AG10803 (cell line): ENCODE measurements at regions not wholly inside any gene's neighbourhood (a gene's known extent, or its start where the extent isn't known, plus 50 kb on each side); places are given as distances from the start of the nearest gene placed in this dataset.
"Not testable (repeated sequence)": the region's sequence is repeated elsewhere in the genome, so short reads cannot be mapped to it uniquely, and the experiment has no call there.

ENCODE experiments used
- DNase-seq: peaks from one replicate; pipeline ENCODE4 v3.0.0; 2010; ENCODE audit warnings: low read depth
- H3K4me3 ChIP-seq: 2 replicates; pipeline ENCODE4 v1.5.1; 2011; ENCODE audit warnings: mild to moderate bottlenecking, low read length, control low read depth
- CTCF ChIP-seq: conservative IDR thresholded peaks from 2 replicates; pipeline ENCODE4 v1.5.1; 2011; ENCODE audit warnings: mild to moderate bottlenecking, low read length, control low read depth, inconsistent platforms

GRCh38 chr1:159641221-159641620 is 53.6 kb downstream of the APCS start:
- DNase-seq: no peak
- no peak overlapping the region for H3K4me3 ChIP-seq
- no peak for TF ChIP-seq CTCF

GRCh38 chr1:159646687-159647086 is 59.1 kb downstream of the APCS start:
- no peak for TF ChIP-seq CTCF
- DNase-seq: no peak
- no peak overlapping the region for H3K4me3 ChIP-seq

- no peak for TF ChIP-seq CTCF
- H3K4me3 ChIP-seq: no peak overlapping the region
- no peak for DNase-seq
Measured at GRCh38 chr1:159647616-159648015, 60.0 kb downstream of the APCS start.

GRCh38 chr1:159652506-159652905 is 61.9 kb downstream of the CRP start:
- peak; percentile 67 for DNase-seq
- H3K4me3 ChIP-seq: no peak overlapping the region
- no peak for TF ChIP-seq CTCF

GRCh38 chr1:159653201-159653600 is 61.2 kb downstream of the CRP start:
- peak; percentile 85 for DNase-seq
- no peak overlapping the region for H3K4me3 ChIP-seq
- TF ChIP-seq CTCF: no peak

- not testable (repeated sequence) for DNase-seq, H3K4me3 ChIP-seq
Measured at GRCh38 chr1:159657477-159657876, 56.9 kb downstream of the CRP start.
